ENCODE measurements at regions not wholly inside any gene's neighbourhood (a gene's known extent, or its start where the extent isn't known, plus 50 kb on each side); places are given as distances from the start of the nearest gene placed in this dataset.

- H3K27me3 Mint-ChIP-seq (ENCODE audit: insufficient read depth) = peaks cover 14% of the 10 kb centered on the region
- H3K9me3 Mint-ChIP-seq = no peaks in the 10 kb centered on the region
- no peak for DNase-seq
- TF ChIP-seq CTCF (conservative IDR thresholded peaks at IDR 0.05) = no peak
- Histone ChIP-seq H3K9me3 (ENCODE audit: control insufficient read depth, low read length) (no peaks in the 10 kb centered on the region), H3K4me1 (ENCODE audit: control insufficient read depth, insufficient read depth, low read length) (no peaks in the 10 kb centered on the region), H3K36me3 (ENCODE audit: control insufficient read depth, insufficient read depth, low read length) (no peaks in the 10 kb centered on the region), H3K4me3 (ENCODE audit: low read length) (no peak overlapping the region), H3K27ac (ENCODE audit: low read depth, low read length) (no peak overlapping the region), H3K27me3 (ENCODE audit: control insufficient read depth, insufficient read depth, low read length, poor library complexity, severe bottlenecking) (no peaks in the 10 kb centered on the region), H3K9ac (ENCODE audit: extremely low read depth, low read length, poor library complexity, severe bottlenecking) (no peak overlapping the region)
- H3K4me1 Mint-ChIP-seq = peaks cover 5% of the 10 kb centered on the region
- WGBS, 2 experiments (ENCODE audit: insufficient coverage in 1 of 2, insufficient read length in 1 of 2) = 93 to 96% methylated on average over 7 to 9 of the region's 9 CpGs
- no peak overlapping the region for H3K27ac Mint-ChIP-seq
- no peaks in the 10 kb centered on the region for H3K36me3 Mint-ChIP-seq (ENCODE audit: low read depth)
- no peak overlapping the region for H3K4me3 Mint-ChIP-seq
Measured at GRCh38 chr5:174911118-174911517, 186.7 kb downstream of the MSX2 start.

- no peaks in the 10 kb centered on the region for H3K36me3 Mint-ChIP-seq (ENCODE audit: low read depth)
- TF ChIP-seq CTCF (conservative IDR thresholded peaks at IDR 0.05) = peak; percentile 92
- no peaks in the 10 kb centered on the region for H3K9me3 Mint-ChIP-seq
- H3K27ac Mint-ChIP-seq = no peak overlapping the region
- 15 to 17% methylated on average over 10 to 17 of the region's 17 CpGs for WGBS, 2 experiments (ENCODE audit: insufficient coverage in 1 of 2, insufficient read length in 1 of 2)
- H3K4me3 ChIP-seq (ENCODE audit: low read length) = no peak overlapping the region
- H3K4me1 ChIP-seq (ENCODE audit: control insufficient read depth, insufficient read depth, low read length) = no peaks in the 10 kb centered on the region
- no peak overlapping the region for H3K27ac ChIP-seq (ENCODE audit: low read depth, low read length)
- H3K36me3 ChIP-seq (ENCODE audit: control insufficient read depth, insufficient read depth, low read length) = no peaks in the 10 kb centered on the region
- H3K4me1 Mint-ChIP-seq = peaks cover 3% of the 10 kb centered on the region
- H3K27me3 Mint-ChIP-seq (ENCODE audit: insufficient read depth) = peaks cover 13% of the 10 kb centered on the region
- no peaks in the 10 kb centered on the region for H3K27me3 ChIP-seq (ENCODE audit: control insufficient read depth, insufficient read depth, low read length, poor library complexity, severe bottlenecking)
- H3K9ac ChIP-seq (ENCODE audit: extremely low read depth, low read length, poor library complexity, severe bottlenecking) = no peak overlapping the region
- no peaks in the 10 kb centered on the region for H3K9me3 ChIP-seq (ENCODE audit: control insufficient read depth, low read length)
- H3K4me3 Mint-ChIP-seq = no peak overlapping the region
- DNase-seq = peak; percentile 94
Measured at GRCh38 chr5:174910245-174910737, 185.9 kb downstream of the MSX2 start.

GRCh38 chr5:174903172-174903732, 178.9 kb downstream of the MSX2 start:
- H3K4me3 Mint-ChIP-seq = no peak overlapping the region
- no peaks in the 10 kb centered on the region for H3K9me3 ChIP-seq (ENCODE audit: control insufficient read depth, low read length)

More at GRCh38 chr5:174903172-174903732, 178.9 kb downstream of the MSX2 start:
- Mint-ChIP-seq H3K27ac (no peak overlapping the region), H3K9me3 (peaks cover 10% of the 10 kb centered on the region), H3K27me3 (ENCODE audit: insufficient read depth) (peaks cover 3% of the 10 kb centered on the region), H3K4me1 (peaks cover 7% of the 10 kb centered on the region), H3K36me3 (ENCODE audit: low read depth) (no peaks in the 10 kb centered on the region)
- Histone ChIP-seq H3K27ac (ENCODE audit: low read depth, low read length) (no peak overlapping the region), H3K27me3 (ENCODE audit: control insufficient read depth, insufficient read depth, low read length, poor library complexity, severe bottlenecking) (no peaks in the 10 kb centered on the region), H3K9ac (ENCODE audit: extremely low read depth, low read length, poor library complexity, severe bottlenecking) (no peak overlapping the region), H3K36me3 (ENCODE audit: control insufficient read depth, insufficient read depth, low read length) (no peaks in the 10 kb centered on the region), H3K4me1 (ENCODE audit: control insufficient read depth, insufficient read depth, low read length) (peaks cover 6% of the 10 kb centered on the region), H3K4me3 (ENCODE audit: low read length) (no peak overlapping the region)
- peak; percentile 57 for TF ChIP-seq CTCF (conservative IDR thresholded peaks at IDR 0.05)
- 88% methylated on average over 1 of the region's 1 CpG; no CpG with 5 or more reads in 1 of the 2 experiments for WGBS, 2 experiments (ENCODE audit: insufficient coverage in 1 of 2, insufficient read length in 1 of 2)
- DNase-seq = peak; percentile 71

Measured in endodermal cell (in vitro differentiated cells).